GM19467 (cell line): ENCODE measurements at regions not wholly inside any gene's neighbourhood (a gene's known extent, or its start where the extent isn't known, plus 50 kb on each side); places are given as distances from the start of the nearest gene placed in this dataset.

Experiments
- ATAC-seq: cut with Tn5 transposase; IDR thresholded peaks from one replicate; pipeline ENCODE4 v1.9.1; 2021; ENCODE audit warnings: mild to moderate bottlenecking, moderate library complexity; ENCODE audit not compliant: unreplicated experiment

- no peak for ATAC-seq
Measured at GRCh38 chr2:51510303-51510702, 478.4 kb upstream of the NRXN1 start.

- ATAC-seq, result no peak
Measured at GRCh38 chr2:51505533-51505932, 473.6 kb upstream of the NRXN1 start.

GRCh38 chr2:51490576-51491234 is 458.8 kb upstream of the NRXN1 start:
- ATAC-seq, result no peak

- ATAC-seq, result no peak
Measured at GRCh38 chr2:51484605-51485004, 452.7 kb upstream of the NRXN1 start.

GRCh38 chr2:51483720-51484119 is 451.8 kb upstream of the NRXN1 start:
- ATAC-seq, result no peak

- ATAC-seq, result no peak
Measured at GRCh38 chr2:51472783-51473182, 440.9 kb upstream of the NRXN1 start.

GRCh38 chr2:51472300-51472699 is 440.4 kb upstream of the NRXN1 start:
- ATAC-seq, result no peak

GRCh38 chr2:51469102-51469501 is 437.2 kb upstream of the NRXN1 start:
- no peak for ATAC-seq

- ATAC-seq, result no peak
Measured at GRCh38 chr2:51465326-51465725, 433.4 kb upstream of the NRXN1 start.

GRCh38 chr2:51454177-51454576 is 422.2 kb upstream of the NRXN1 start:
- no peak for ATAC-seq

- no peak for ATAC-seq
Measured at GRCh38 chr2:51448911-51449310, 417.0 kb upstream of the NRXN1 start.

GRCh38 chr2:51441786-51442185 is 409.9 kb upstream of the NRXN1 start:
- ATAC-seq, result no peak

GRCh38 chr2:51424418-51424817 is 392.5 kb upstream of the NRXN1 start:
- no peak for ATAC-seq

GRCh38 chr2:51420511-51420910 is 388.6 kb upstream of the NRXN1 start:
- no peak for ATAC-seq

GRCh38 chr2:51413726-51414125 is 381.8 kb upstream of the NRXN1 start:
- ATAC-seq, result no peak

- no peak for ATAC-seq
Measured at GRCh38 chr2:51410331-51410730, 378.4 kb upstream of the NRXN1 start.

- ATAC-seq, result no peak
Measured at GRCh38 chr2:51409920-51410319, 378.0 kb upstream of the NRXN1 start.

- ATAC-seq, result no peak
Measured at GRCh38 chr2:51404226-51404625, 372.3 kb upstream of the NRXN1 start.

- ATAC-seq, result no peak
Measured at GRCh38 chr2:51401546-51401945, 369.6 kb upstream of the NRXN1 start.

GRCh38 chr2:51387235-51387634 is 355.3 kb upstream of the NRXN1 start:
- ATAC-seq, result no peak

GRCh38 chr2:51379997-51380396 is 348.1 kb upstream of the NRXN1 start:
- ATAC-seq, result no peak

- ATAC-seq, result no peak
Measured at GRCh38 chr2:51368250-51368649, 336.3 kb upstream of the NRXN1 start.

GRCh38 chr2:51350100-51350499 is 318.2 kb upstream of the NRXN1 start:
- ATAC-seq, result no peak
